Femur (tissue), 1 donor: ENCODE measurements at regions not wholly inside any gene's neighbourhood (a gene's known extent, or its start where the extent isn't known, plus 50 kb on each side); places are given as distances from the start of the nearest gene placed in this dataset.
A peak's percentile ranks its signal among the peaks of the same experiment; 100 is the strongest.
"Not testable (repeated sequence)": the region's sequence is repeated elsewhere in the genome, so short reads cannot be mapped to it uniquely, and the experiment has no call there.

Experiments
- DNase-seq: peaks from one replicate; pipeline ENCODE4 v3.0.0-alpha.2; 2017

GRCh38 chr2:11075221-11075620 is 80.0 kb upstream of the SLC66A3 start:
- no peak for DNase-seq

- DNase-seq, result no peak
These were observed 77.9 kb upstream of the SLC66A3 start for GRCh38 chr2:11077411-11077810.

GRCh38 chr2:11079136-11079824 is 76.0 kb upstream of the SLC66A3 start:
- no peak for DNase-seq

- peak; percentile 45 for DNase-seq
These were observed 74.8 kb upstream of the SLC66A3 start for GRCh38 chr2:11080253-11081115.

- DNase-seq, result no peak
These were observed 72.4 kb upstream of the SLC66A3 start for GRCh38 chr2:11082880-11083279.

GRCh38 chr2:11088821-11089220 is 66.4 kb upstream of the SLC66A3 start:
- DNase-seq, result not testable (repeated sequence)

GRCh38 chr2:11090187-11090586 is 65.1 kb upstream of the SLC66A3 start:
- DNase-seq, result no peak

- DNase-seq, result no peak
These were observed 62.4 kb upstream of the SLC66A3 start for GRCh38 chr2:11092701-11093335.

- no peak for DNase-seq
These were observed 61.8 kb upstream of the SLC66A3 start for GRCh38 chr2:11093467-11093866.

GRCh38 chr2:11094021-11094810 is 61.1 kb upstream of the SLC66A3 start:
- no peak for DNase-seq

- DNase-seq, result no peak
These were observed 58.7 kb upstream of the SLC66A3 start for GRCh38 chr2:11096591-11096990.

- no peak for DNase-seq
These were observed 58.1 kb upstream of the SLC66A3 start for GRCh38 chr2:11097038-11097720.

GRCh38 chr2:11097854-11098387 is 57.3 kb upstream of the SLC66A3 start:
- no peak for DNase-seq

- no peak for DNase-seq
These were observed 55.9 kb upstream of the SLC66A3 start for GRCh38 chr2:11099122-11100065.

GRCh38 chr2:11100130-11100529 is 55.1 kb upstream of the SLC66A3 start:
- DNase-seq, result no peak

GRCh38 chr2:11100976-11101375 is 54.3 kb upstream of the SLC66A3 start:
- no peak for DNase-seq

GRCh38 chr2:11101430-11101829 is 53.8 kb upstream of the SLC66A3 start:
- no peak for DNase-seq

- no peak for DNase-seq
These were observed 52.8 kb upstream of the SLC66A3 start for GRCh38 chr2:11102466-11102865.

GRCh38 chr2:11102956-11103860 is 52.1 kb upstream of the SLC66A3 start:
- DNase-seq, result no peak
